ENCODE measurements at regions not wholly inside any gene's neighbourhood (a gene's known extent, or its start where the extent isn't known, plus 50 kb on each side); places are given as distances from the start of the nearest gene placed in this dataset.
"Not testable (repeated sequence)": the region's sequence is repeated elsewhere in the genome, so short reads cannot be mapped to it uniquely, and the experiment has no call there.

DNA sequence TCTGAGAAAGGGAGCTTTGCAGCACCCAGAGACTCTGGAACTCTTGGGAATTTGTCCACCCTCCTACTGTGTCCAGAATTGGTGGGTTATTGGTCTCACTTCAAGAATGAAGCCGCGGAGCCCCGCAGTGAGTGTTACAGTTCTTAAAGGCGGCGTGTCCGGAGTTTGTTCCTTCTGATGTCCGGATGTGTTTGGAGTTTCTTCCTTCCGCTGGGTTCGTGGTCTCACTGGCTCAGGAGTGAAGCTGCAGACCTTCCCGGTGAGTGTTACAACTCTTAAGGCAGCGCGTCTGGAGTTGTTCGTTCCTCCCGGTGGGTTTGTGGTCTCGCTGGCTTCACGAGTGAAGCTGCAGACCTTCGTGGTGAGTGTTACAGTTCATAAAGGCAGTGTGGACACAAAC lies 824.7 kb downstream of the LRRTM4 start:
- DNase-seq (ENCODE audit: low read depth) = not testable (repeated sequence)

DNA sequence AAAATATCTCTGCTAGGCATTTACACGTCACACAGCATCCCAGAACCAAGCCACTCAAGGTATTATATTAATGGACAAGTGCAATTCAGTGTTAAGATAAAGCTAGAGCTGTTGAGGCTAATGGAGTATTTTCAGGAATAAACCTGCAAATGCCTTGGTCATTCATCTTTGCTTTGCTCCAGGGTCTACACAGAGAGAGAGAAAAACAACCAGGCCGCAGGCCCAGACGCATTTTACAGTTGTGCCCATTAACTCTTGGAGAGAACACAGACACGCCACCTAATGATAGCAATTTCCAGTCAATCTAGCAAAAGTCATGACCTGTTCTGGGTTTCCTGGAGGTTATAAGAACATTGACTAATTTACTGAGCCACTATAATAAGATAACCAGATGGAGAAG lies 829.3 kb downstream of the LRRTM4 start:
- no peak for DNase-seq (ENCODE audit: low read depth)

DNA sequence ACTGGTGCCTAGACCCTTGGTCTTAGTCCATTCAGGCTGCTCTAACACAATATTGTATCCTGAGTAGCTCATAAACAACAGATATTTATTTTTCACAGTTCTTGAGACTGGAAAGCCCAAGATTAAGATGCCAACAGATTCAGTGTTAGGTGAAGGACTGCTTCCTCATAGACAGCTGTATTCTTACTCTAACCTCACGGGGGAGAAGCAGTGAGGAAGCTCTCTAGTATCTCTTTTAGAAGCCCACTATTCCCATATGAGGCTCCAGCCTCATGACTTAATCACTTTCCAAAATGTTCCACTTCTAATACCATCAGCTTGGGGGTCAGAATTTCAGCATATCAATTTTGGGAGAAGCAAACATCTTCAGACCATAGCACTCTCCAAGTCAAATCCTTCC lies 833.4 kb downstream of the LRRTM4 start:
- DNase-seq (ENCODE audit: low read depth) = no peak

DNA sequence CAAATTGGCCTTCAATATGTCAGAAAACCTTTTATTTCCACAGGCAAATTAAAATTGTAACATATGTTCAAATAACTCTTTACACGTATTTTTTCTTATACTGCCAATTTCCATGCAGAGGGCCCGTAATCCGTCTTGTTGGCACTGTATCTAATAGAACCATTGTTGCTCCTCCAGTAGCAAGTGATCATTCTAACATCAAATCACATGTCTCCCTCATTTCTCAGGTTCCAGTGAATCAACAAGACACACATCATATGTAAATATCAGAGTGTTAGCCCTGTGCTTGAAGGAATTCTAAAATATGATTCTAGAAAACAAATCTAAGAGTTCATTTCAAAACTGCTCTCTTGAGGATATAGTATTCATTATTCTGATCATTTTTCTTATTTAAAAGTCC lies 834.3 kb downstream of the LRRTM4 start:
- no peak for DNase-seq (ENCODE audit: low read depth)

DNA sequence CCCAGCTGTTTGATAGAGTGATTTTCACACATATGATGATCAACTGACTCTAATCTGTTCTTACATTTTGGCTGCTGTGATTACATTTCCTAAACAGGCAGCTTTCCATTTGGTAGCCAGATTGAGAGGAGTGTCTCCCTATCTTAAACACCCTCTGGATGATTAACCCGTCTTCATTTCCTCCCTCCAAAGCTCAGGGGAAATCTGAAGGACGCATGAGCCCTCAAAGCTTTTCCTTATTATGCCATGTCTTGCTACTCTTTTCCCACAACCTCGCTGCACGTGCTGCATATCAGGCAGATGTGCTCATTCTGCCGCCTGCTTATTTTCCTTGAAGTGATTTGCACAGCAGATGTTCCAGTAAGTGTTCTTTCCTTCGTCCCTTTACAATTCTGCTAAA lies 837.4 kb downstream of the LRRTM4 start:
- no peak for DNase-seq (ENCODE audit: low read depth)

DNA sequence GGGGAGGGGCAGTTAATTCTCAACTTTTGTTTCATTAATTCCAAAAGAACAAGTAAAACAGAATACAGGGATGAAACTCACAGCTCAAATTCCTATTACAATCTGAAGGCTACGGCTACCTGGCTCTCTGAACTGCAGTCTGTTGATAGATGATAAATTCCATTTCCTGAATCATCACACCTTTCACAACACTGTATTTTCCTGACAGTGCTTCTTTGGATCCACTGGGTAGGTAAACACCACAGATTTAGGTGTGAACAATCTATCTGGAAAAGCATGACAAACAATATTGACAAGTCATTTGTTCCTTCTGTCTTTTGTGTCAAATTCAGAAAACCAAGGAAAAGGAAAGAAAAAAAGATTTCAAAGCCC lies 843.2 kb downstream of the LRRTM4 start:
- DNase-seq (ENCODE audit: low read depth) = no peak

DNA sequence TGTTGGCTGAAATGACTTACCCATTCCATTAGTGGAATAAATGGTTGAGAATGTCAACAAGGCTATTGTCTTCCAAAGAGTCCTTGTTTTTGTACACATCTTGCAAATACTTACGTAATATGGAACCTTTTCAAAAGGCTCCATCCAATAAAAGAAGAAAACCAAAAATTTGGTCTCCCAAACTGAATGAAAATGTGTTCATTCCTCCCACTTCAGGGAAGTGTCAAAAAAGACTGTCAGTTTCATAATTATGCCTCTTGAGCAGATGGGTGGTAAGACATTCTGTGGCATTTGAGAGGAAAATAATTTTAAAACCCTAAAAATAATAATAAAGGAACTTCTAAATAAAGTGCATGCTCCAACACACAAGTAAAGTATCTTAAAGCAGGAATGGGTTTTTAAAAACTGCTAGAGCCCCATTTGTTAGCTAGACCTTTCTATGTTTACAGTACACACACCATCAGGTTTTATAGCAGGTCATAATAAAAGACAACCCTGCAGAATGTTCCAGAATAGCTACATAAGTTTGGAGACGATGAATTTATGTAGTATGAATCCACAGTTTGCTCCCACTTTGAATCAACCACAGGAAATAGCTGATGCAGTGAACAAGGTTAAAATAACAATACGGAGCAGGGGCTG lies 843.7 kb downstream of the LRRTM4 start:
- no peak for DNase-seq (ENCODE audit: low read depth)

DNA sequence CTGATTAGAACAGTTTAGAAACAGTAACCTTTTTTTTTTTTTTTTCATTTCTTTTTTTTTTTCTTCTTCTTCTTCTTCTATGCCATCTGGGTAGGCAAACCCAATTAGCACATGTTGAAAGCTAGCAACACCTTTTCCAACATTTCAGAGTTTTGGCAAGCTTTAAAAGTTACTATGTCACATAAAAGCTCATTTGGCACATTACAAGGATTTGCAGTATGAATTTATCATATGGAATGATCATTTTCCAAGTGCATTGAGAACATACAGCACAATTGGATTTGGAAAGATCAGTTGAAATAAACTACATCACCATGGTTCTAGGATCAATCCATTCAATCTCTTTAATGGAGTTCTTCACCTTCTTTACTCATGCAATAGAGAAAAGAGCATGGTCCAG lies 847.0 kb downstream of the LRRTM4 start:
- DNase-seq (ENCODE audit: low read depth) = no peak

DNA sequence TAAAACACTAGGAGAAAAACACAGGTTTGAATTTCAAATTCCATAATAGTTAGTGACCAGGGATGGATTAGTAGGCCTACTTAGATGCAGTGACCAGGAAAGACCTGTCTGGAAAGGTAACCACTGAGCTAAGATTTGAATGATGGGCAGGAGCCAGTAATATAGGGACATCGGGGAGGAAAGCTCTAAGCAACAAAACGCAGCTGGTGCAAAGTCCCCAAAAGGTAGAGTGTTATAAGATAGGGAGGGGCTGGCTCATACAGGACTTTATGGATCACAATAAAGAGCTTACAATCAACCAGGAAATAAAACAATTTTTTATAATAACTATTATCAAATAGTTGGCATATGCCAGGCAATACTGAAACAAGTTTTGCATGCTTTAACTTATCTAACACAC lies 849.4 kb downstream of the LRRTM4 start:
- DNase-seq (ENCODE audit: low read depth) = no peak

DNA sequence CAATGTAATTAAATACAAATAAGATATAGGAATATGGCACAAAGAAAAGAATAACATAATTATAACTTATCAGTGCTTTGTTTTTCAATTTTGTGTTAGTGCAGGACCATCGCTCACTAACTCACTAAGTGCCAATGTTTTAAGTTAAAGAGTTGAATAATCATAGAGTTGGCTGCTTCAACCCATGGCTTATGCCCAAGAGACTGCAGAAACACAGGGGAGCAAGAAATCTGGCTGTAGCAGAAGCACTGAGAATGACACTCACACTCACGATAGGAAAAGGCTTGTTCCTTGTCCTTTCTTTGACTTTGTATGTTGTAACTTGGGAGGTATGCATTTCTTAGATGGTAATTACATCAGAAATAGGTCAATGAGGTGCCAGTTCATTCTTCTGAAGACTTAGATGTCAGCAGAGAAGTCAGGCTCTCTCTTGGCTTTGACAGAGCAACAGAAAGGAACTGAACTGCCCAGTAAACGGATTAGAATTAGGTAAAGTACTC lies 852.2 kb downstream of the LRRTM4 start:
- DNase-seq (ENCODE audit: low read depth) = no peak

DNA sequence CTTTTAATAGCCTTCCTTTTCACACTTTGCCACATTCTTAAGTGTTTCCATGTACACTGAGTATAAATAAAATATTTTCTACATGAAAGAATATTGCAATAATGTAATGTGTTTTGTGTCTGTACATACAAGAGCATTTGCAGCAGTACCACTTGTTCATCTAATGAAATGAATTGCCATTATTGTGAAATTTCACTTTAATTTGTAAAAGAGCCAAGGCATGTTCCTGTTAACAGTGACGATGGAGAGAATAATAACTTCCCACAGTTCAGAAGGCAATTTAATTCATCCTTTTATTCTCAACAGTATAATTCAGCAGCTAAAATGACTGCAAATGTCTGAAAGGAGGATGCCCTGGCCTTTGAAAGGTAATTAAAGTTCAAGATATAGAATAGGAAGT lies 853.9 kb downstream of the LRRTM4 start:
- DNase-seq (ENCODE audit: low read depth) = no peak

DNA sequence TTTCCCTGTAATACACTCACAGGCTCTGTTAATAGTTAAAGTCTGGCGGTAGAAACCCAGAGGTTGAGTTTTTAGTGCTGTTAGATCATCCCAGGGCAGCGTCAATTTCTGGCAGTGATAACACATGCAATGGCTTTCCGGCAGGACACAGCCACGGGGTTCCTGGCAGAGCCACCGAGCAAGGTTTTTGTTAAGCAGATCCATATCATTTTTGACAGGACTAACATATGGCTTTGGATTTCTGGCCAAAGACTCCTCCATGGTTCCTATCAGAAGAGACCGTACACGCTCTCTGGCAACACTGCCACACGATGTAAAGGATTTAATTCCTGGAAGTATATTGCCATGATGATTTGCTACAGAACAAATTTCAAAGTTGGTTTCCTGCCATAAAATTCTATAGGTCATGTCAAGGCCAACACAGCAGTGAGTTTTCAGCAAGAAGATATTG lies 854.3 kb downstream of the LRRTM4 start:
- no peak for DNase-seq (ENCODE audit: low read depth)

DNA sequence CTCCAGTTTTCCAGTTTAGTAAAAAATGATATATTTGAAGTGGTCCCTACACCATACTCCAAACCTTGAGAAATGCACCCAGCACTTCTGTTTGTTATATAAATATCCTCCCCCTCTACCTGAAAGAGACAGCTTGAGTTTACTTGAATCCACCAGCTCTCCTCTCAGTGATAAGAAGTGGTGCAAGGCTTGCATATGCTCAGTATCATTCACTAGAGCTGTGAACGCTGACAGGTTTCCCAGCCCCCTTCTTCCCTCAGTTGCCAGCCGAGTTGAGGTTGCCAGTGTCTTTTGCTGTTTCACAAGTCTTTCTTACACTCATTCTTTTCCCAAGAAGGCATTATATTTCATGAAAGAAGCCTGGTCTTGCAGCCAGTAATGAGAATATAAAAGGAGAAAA lies 880.0 kb downstream of the LRRTM4 start:
- no peak for DNase-seq (ENCODE audit: low read depth)

DNA sequence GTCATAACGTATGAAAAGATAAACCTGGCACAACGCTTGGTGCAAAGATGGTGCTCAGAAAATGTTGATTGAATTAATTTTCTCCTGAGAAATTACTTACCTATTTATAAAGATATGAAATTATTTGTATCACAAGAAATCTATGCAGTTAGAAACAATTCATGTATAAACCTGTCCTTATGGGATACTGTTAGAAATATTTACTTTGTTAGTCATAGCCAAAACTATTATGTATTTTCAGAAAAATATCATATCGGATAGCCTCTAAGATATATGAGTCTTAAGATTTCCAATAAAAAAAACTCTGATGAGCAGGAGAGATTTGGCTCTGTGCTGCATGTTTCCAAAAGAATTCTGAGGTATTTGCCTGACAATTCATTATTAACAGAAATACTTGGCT lies 880.7 kb downstream of the LRRTM4 start:
- no peak for DNase-seq (ENCODE audit: low read depth)

DNA sequence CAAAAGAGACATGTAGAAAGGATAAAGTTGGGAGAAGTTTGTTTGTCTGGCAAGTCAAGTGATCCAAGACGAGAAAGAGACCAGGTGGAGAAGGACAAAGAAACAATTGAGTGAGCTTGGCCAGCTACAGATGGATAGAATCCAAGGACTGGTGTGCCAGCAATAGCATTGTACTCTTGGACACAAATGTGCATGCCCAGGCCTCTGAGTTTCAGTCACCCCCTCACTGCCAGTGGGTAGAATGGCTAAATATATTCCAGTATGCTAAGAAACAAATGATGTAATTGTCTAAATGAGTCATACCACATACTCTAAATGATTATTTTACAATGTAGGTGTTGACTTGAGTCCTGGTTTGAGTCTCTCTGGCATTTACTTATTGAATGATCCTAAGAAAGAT lies 881.3 kb downstream of the LRRTM4 start:
- no peak for DNase-seq (ENCODE audit: low read depth)

DNA sequence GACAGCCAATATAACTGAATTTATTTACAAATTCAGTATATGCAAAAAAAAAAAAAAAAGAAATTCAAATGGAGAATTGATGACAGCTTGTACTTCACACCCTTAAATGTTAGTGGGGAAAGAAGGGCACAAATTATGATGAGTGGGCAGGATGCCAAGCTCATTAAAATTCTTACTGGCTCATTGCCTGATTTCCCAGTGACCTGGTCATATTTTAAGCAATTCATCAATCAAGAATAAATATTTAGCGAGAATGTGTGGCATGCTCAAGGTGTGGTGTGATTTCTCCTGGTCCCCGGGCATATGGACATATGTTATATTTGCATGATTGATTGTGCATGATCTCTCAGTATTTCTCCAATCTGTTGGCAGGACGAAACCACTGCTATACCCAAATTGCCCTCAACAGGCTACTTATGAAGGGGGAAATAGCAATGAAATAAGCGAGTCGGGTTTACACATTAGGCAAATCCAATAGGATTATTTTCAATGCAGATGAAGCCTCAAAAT lies 883.0 kb downstream of the LRRTM4 start:
- DNase-seq (ENCODE audit: low read depth) = no peak

DNA sequence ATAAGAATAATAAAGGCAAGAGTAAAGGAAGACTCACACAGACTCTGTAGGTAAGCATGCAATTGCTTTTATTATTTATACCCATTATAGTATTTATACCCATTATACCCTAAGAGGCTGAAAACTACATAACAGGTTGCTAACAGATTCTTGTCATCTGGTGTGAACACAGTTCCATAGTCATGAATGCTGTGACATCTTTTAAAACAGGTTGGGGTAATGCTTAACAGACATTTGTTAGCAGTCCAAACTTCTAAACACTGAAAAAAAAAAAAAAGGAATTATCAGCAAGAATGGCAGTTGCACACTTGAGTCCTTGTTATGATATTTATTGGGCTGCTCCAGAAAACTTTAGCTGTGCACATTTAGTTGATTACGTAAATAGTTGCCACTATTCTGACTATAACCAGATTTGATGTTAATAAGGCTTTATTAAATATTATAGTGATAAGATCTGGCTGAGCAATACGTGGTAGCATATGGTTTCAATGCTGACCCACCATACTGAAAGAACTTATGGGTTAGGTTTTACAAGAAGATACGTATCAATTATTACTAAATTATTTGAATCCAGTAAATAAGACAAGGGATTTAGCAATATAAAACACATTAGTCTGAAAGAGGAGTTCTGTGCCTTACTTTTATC lies 888.8 kb downstream of the LRRTM4 start:
- no peak for DNase-seq (ENCODE audit: low read depth)

DNA sequence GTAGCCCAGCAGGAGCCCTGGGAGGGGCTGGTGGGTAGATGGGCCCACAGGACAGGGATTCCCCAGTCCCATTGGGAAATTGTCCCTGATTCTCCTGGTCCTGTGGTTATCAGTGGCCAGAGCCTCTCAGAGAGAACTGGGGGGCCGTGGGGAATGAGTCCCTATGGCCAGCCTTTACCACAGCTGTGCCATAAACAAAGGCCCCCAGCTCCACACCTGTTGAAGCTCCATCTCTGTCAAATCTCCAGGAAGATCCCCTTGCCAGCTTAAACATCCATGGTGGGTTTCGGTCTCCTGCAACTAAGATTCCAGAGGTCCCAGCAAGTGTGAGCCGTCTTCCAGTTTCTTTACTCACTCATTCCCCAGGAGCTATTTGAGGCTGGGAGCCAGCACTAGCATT lies 897.1 kb downstream of the LRRTM4 start:
- no peak for DNase-seq (ENCODE audit: low read depth)

DNA sequence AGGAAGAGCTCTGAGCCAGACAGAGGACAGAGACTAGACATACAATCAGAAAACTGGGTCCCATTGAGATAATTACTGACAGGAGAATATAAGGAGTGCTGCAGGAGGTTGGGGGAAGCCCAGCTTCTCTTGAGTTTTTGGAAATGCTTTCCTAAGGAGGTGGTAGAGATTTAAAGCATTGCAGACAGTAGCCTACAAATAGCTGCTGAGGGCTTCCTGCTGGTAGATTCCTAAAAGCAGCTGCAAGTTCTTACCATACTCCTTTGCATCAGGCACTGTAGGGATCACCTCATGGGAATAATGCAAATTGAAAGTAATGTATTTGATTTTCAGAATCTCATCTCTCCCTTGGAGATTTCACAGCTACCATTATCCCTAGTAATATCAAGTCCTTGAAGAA lies 902.6 kb upstream of the GCFC2 start:
- no peak for DNase-seq (ENCODE audit: low read depth)

DNA sequence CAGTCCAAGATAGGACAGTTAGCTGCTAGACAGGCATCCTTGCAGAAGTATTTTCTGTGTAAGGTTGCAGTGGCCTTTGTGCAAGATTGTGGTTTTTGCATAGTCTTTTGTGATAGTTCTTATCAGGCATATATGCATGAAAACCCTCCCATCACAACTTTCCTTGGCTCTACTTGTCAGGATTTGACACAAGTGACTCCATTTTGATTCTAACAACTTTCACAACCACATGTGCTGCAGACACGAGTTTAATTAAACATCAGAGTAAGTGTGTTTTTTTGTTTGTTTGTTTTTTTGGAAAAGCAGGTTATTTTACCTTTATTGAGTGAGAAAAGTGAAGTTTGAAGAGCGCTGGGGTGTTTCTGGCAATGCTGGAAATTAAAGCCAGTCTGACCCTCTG lies 902.0 kb upstream of the GCFC2 start:
- DNase-seq (ENCODE audit: low read depth) = no peak

DNA sequence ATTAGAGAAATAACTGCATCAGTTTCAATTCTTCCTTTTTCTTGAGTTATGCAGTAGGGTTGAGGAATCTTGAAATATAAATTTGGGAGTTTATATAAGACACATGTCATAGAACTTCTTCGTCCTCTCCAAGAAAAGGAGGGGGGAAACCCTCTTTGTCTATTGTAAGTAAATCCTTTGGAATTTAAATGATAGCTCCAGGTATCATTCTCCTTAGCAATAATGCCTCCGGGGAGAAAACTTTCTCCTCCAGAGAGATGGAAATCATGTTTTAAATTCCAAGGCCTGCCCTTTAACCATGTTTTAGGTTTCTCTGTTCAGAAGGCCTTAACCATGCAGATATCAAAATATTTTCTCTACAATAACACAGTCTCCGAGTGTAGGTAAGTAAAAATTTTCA lies 899.7 kb upstream of the GCFC2 start:
- DNase-seq (ENCODE audit: low read depth) = no peak

DNA sequence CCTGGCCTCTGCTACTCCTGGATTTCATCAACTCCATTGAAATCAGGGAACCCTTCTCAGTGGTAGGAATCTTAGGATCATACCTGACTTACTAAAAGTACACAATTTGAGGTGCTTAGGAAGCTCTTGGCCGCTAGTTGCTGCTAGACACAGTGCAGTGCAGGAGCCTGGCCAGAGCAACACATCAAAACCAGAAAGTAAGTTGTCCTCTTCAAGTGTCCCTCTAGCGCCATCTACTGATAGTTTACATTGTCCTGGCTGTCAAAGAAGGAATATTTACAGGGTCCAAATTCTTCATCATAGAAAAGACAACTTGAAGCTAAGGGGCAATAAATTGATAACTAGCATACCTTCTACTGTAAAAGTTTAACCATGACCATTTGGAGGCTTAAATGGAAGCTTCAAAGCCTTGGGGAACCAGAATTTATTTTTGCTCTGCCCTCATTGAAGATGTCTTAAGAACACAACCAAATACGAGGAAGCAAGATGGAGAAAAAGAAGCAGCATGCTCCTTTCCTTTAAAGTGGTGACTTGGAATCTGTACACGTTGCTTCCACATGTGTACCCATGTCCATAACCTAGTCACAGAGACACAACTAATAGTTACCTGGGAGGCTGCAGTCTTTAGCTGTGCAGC lies 889.1 kb upstream of the GCFC2 start:
- peak; percentile 34 for DNase-seq (ENCODE audit: low read depth)

DNA sequence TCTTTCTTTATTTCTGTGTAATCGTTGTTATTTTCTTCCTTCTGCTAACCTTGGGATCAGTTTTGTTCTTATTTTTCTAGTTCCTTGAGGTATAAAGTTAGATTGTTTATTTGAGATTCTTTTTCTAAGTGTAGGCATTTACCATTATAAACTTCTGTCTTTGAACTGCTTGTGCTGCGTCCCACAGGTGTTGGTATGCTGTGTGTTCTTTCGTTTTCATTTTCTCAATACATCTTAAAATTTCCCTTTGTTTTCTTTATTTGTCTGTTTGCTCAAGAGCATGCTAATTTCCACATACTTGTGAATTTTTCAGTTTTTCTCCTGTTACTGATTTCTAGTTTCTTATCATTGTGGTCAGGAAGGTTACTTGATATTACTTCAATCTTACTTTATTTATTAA lies 873.8 kb upstream of the GCFC2 start:
- no peak for DNase-seq (ENCODE audit: low read depth)
